ENCODE measurements at regions not wholly inside any gene's neighbourhood (a gene's known extent, or its start where the extent isn't known, plus 50 kb on each side); places are given as distances from the start of the nearest gene placed in this dataset.
A peak's percentile ranks its signal among the peaks of the same experiment; 100 is the strongest.

DNA sequence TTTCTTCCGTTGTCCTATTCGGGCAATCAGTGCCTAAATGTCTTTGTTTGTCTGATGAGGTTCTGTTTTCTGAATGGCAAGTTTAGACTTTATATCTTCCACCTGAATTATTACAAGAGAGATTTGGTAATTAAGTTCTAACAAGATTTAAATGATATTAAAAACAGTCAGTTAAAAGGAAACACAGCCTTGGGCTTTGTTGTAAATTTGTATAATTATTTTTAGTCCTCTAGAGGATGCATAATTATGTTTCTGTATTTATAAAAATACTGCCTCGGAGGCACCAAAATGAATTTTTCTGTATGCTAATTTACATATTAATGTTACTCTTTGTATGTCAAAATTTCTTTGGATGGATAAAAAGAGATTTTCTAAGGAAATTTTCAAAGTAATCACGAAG, 136.7 kb downstream of the CDCA7 start:
- no peaks in the 10 kb centered on the region for H3K9me3 ChIP-seq (ENCODE audit: low read depth, low read length)
- no peak overlapping the region for H3K9ac ChIP-seq (ENCODE audit: insufficient read length)
- H3K27ac ChIP-seq = no peak overlapping the region
- no peak for TF ChIP-seq EZH2 (IDR thresholded peaks at IDR 0.05)
- TF ChIP-seq POLR2AphosphoS5 (IDR thresholded peaks at IDR 0.05; ENCODE audit: borderline replicate concordance, low read depth, low read length) = no peak
- no peak for TF ChIP-seq FOXP2 (optimal IDR thresholded peaks at IDR 0.05; ENCODE audit: control extremely low read depth, extremely low read length, insufficient read depth)
- DNase-seq (ENCODE audit: low read depth, low spot score) = no peak
- H3K4me3 ChIP-seq = no peak overlapping the region
- H3K36me3 ChIP-seq (ENCODE audit: insufficient read depth, low read length) = no peaks in the 10 kb centered on the region

DNA sequence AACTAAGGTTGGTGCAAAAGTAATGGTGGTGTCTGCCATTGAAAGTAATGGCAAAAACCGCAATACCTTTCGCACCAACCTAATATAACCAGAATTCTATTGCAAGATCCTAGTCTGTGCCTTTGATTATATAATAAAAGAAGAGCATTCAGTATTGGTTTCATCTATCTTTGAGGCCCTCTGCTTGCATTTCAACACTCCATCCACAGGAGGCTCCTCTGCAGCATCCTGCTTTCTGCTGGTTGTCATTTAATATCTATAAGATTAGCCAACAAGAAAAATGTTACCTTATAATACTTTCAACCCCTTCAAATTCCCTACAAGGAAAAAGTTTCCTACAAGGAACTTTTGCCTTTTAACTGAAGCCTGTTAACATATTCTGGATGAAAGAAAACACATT, 139.2 kb downstream of the CDCA7 start:
- no peak overlapping the region for H3K9ac ChIP-seq (ENCODE audit: insufficient read length)

DNA sequence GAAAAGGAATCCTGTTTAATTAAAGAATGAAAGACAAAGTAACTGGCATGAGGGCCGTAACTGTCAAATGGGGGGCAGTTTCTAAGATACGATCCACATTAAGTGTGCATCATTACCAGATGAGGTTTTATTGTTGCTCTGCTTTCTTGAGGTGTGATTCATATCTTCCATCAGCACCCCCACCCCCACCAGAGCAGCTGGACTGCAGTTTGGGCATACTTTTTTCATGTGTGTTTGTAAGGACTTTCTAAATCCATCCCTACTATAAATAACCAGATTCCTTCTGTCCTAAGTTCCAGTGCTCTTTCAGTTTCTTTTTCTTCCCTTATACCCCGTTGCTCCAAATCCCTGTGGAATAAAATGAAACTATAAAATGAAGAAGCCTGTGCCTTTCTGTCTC, 142.1 kb downstream of the CDCA7 start:
- Histone ChIP-seq H3K27ac (no peak overlapping the region), H3K9me3 (ENCODE audit: low read depth, low read length) (0 out of 2 replicates have a peak, but pooled peaks cover 4% of the 10 kb centered on the region), H3K4me3 (no peak overlapping the region), H3K36me3 (ENCODE audit: insufficient read depth, low read length) (no peaks in the 10 kb centered on the region), H3K9ac (ENCODE audit: insufficient read length) (no peak overlapping the region)
- DNase-seq (ENCODE audit: low read depth, low spot score) = no peak
- TF ChIP-seq EZH2 (IDR thresholded peaks at IDR 0.05) (no peak), FOXP2 (optimal IDR thresholded peaks at IDR 0.05; ENCODE audit: control extremely low read depth, extremely low read length, insufficient read depth) (no peak), POLR2AphosphoS5 (IDR thresholded peaks at IDR 0.05; ENCODE audit: borderline replicate concordance, low read depth, low read length) (no peak)

More for the DNA sequence above, 139.2 kb downstream of the CDCA7 start:
- no peaks in the 10 kb centered on the region for H3K9me3 ChIP-seq (ENCODE audit: low read depth, low read length)
- H3K4me3 ChIP-seq = no peak overlapping the region
- TF ChIP-seq POLR2AphosphoS5 (IDR thresholded peaks at IDR 0.05; ENCODE audit: borderline replicate concordance, low read depth, low read length) (no peak), FOXP2 (optimal IDR thresholded peaks at IDR 0.05; ENCODE audit: control extremely low read depth, extremely low read length, insufficient read depth) (no peak), EZH2 (IDR thresholded peaks at IDR 0.05) (no peak)
- DNase-seq (ENCODE audit: low read depth, low spot score) = no peak
- no peak overlapping the region for H3K27ac ChIP-seq
- no peaks in the 10 kb centered on the region for H3K36me3 ChIP-seq (ENCODE audit: insufficient read depth, low read length)

DNA sequence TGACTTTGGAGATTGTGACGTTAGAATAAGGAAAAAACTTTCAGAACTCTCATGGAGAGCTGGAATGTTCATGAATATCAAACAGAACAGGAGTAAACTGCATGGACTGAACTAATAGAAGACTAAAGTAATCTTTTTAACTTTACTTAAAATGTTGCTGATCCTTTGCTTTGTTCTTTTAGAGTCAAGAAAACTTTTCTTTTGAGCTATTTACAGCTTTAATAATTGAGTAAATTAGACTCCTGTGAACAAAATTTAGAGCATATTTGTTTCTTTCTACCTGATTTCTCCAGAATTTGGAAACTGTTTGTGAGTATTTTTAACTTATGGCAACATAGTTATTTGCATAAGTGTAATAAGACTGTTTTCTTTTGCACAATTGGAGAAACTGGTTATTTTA, 146.3 kb downstream of the CDCA7 start:
- Histone ChIP-seq H3K9me3 (ENCODE audit: low read depth, low read length) (0 out of 2 replicates have a peak, but pooled peaks cover 4% of the 10 kb centered on the region), H3K27ac (no peak overlapping the region), H3K36me3 (ENCODE audit: insufficient read depth, low read length) (no peaks in the 10 kb centered on the region), H3K9ac (ENCODE audit: insufficient read length) (no peak overlapping the region), H3K4me3 (no peak overlapping the region)
- DNase-seq (ENCODE audit: low read depth, low spot score) = no peak
- TF ChIP-seq FOXP2 (optimal IDR thresholded peaks at IDR 0.05; ENCODE audit: control extremely low read depth, extremely low read length, insufficient read depth) (no peak), EZH2 (IDR thresholded peaks at IDR 0.05) (no peak), POLR2AphosphoS5 (IDR thresholded peaks at IDR 0.05; ENCODE audit: borderline replicate concordance, low read depth, low read length) (no peak)

- Histone ChIP-seq H3K27ac (no peak overlapping the region), H3K9ac (ENCODE audit: insufficient read length) (no peak overlapping the region), H3K9me3 (ENCODE audit: low read depth, low read length) (0 out of 2 replicates have a peak, but pooled peaks cover 4% of the 10 kb centered on the region), H3K4me3 (no peak overlapping the region), H3K36me3 (ENCODE audit: insufficient read depth, low read length) (no peaks in the 10 kb centered on the region)
- TF ChIP-seq EZH2 (IDR thresholded peaks at IDR 0.05) = no peak
- no peak for TF ChIP-seq POLR2AphosphoS5 (IDR thresholded peaks at IDR 0.05; ENCODE audit: borderline replicate concordance, low read depth, low read length)
- TF ChIP-seq FOXP2 (optimal IDR thresholded peaks at IDR 0.05; ENCODE audit: control extremely low read depth, extremely low read length, insufficient read depth) = no peak
- DNase-seq (ENCODE audit: low read depth, low spot score) = no peak
Observed at GRCh38 chr2:173502296-173502695, 147.6 kb downstream of the CDCA7 start.

GRCh38 chr2:173511357-173511756, 156.7 kb downstream of the CDCA7 start:
- no peak overlapping the region for H3K27ac ChIP-seq
- no peaks in the 10 kb centered on the region for H3K9me3 ChIP-seq (ENCODE audit: low read depth, low read length)
- H3K9ac ChIP-seq (ENCODE audit: insufficient read length) = no peak overlapping the region
- TF ChIP-seq FOXP2 (optimal IDR thresholded peaks at IDR 0.05; ENCODE audit: control extremely low read depth, extremely low read length, insufficient read depth) = no peak
- TF ChIP-seq POLR2AphosphoS5 (IDR thresholded peaks at IDR 0.05; ENCODE audit: borderline replicate concordance, low read depth, low read length) = no peak
- no peak for TF ChIP-seq EZH2 (IDR thresholded peaks at IDR 0.05)
- DNase-seq (ENCODE audit: low read depth, low spot score) = no peak
- no peaks in the 10 kb centered on the region for H3K36me3 ChIP-seq (ENCODE audit: insufficient read depth, low read length)
- no peak overlapping the region for H3K4me3 ChIP-seq

DNA sequence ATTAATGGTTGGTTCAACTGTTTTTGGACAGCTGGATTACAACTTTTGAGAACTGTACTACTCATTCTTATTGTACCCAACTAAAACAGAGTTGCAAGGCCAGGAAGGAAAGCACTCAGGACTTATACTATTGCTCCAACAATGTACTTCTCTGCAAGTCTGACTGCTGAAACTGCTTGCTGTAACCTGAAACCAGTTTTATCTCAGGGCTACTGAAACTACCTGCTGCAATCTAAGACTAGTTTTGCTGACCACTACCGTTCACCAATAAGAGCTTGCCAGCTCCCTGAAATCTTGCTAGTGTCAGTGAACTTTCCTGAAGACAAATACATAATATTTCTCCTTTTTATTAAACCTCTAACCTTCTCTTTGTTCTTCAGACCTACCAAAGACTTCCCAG, 157.3 kb downstream of the CDCA7 start:
- no peak overlapping the region for H3K9ac ChIP-seq (ENCODE audit: insufficient read length)

DNA sequence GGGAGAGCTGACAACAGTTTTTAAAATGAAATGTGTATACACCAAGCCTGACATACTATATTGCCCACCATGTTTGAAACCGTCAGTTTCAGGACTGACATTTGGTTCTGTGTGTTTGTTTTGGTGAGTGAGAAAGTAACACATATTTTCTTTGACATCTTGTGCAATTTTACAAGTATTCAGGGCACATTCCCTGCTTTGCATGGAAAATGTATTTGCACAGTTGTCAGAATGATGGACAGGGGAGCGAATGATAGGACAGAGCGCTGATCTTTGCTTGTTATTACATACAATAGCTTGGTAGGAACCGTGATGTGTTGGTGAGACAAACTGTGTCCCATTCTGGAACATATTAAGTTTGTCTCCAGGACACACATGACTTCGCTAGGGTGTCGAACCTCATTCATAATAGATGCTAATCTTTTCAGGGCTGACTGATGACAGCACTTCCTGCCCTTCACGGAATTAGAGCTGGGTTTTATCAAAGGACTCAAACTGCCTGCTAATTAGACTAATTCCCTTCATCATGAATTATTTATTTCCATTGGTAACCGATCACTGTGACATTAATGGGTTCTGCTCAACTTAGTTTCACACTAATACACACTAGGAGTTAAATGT, 158.5 kb downstream of the CDCA7 start:
- H3K36me3 ChIP-seq (ENCODE audit: insufficient read depth, low read length) = no peaks in the 10 kb centered on the region

More for the DNA sequence above, 157.3 kb downstream of the CDCA7 start:
- no peak for DNase-seq (ENCODE audit: low read depth, low spot score)
- no peak for TF ChIP-seq EZH2 (IDR thresholded peaks at IDR 0.05)
- TF ChIP-seq POLR2AphosphoS5 (IDR thresholded peaks at IDR 0.05; ENCODE audit: borderline replicate concordance, low read depth, low read length) = no peak
- TF ChIP-seq FOXP2 (optimal IDR thresholded peaks at IDR 0.05; ENCODE audit: control extremely low read depth, extremely low read length, insufficient read depth) = no peak
- no peaks in the 10 kb centered on the region for H3K9me3 ChIP-seq (ENCODE audit: low read depth, low read length)
- no peak overlapping the region for H3K4me3 ChIP-seq
- no peak overlapping the region for H3K27ac ChIP-seq
- H3K36me3 ChIP-seq (ENCODE audit: insufficient read depth, low read length) = no peaks in the 10 kb centered on the region

GRCh38 chr2:173520918-173521317, 166.2 kb downstream of the CDCA7 start:
- no peak for TF ChIP-seq EZH2 (IDR thresholded peaks at IDR 0.05)
- no peak for TF ChIP-seq POLR2AphosphoS5 (IDR thresholded peaks at IDR 0.05; ENCODE audit: borderline replicate concordance, low read depth, low read length)
- no peak for TF ChIP-seq FOXP2 (optimal IDR thresholded peaks at IDR 0.05; ENCODE audit: control extremely low read depth, extremely low read length, insufficient read depth)
- no peak overlapping the region for H3K9ac ChIP-seq (ENCODE audit: insufficient read length)
- H3K36me3 ChIP-seq (ENCODE audit: insufficient read depth, low read length) = no peaks in the 10 kb centered on the region
- H3K27ac ChIP-seq = no peak overlapping the region
- no peak overlapping the region for H3K4me3 ChIP-seq
- H3K9me3 ChIP-seq (ENCODE audit: low read depth, low read length) = no peaks in the 10 kb centered on the region
- no peak for DNase-seq (ENCODE audit: low read depth, low spot score)

More for the DNA sequence above, 158.5 kb downstream of the CDCA7 start:
- no peak overlapping the region for H3K9ac ChIP-seq (ENCODE audit: insufficient read length)
- TF ChIP-seq POLR2AphosphoS5 (IDR thresholded peaks at IDR 0.05; ENCODE audit: borderline replicate concordance, low read depth, low read length) = no peak
- no peaks in the 10 kb centered on the region for H3K9me3 ChIP-seq (ENCODE audit: low read depth, low read length)
- DNase-seq (ENCODE audit: low read depth, low spot score) = peak; percentile 10
- H3K4me3 ChIP-seq = no peak overlapping the region
- H3K27ac ChIP-seq = no peak overlapping the region
